OCI-M2 (cell line): ENCODE measurements at regions not wholly inside any gene's neighbourhood (a gene's known extent, or its start where the extent isn't known, plus 50 kb on each side); places are given as distances from the start of the nearest gene placed in this dataset.

Experiments
- DNase-seq: peaks from one replicate; lab custom pipeline; 2025; ENCODE audit not compliant: unreplicated experiment; lab: John Stamatoyannopoulos, UW

DNA sequence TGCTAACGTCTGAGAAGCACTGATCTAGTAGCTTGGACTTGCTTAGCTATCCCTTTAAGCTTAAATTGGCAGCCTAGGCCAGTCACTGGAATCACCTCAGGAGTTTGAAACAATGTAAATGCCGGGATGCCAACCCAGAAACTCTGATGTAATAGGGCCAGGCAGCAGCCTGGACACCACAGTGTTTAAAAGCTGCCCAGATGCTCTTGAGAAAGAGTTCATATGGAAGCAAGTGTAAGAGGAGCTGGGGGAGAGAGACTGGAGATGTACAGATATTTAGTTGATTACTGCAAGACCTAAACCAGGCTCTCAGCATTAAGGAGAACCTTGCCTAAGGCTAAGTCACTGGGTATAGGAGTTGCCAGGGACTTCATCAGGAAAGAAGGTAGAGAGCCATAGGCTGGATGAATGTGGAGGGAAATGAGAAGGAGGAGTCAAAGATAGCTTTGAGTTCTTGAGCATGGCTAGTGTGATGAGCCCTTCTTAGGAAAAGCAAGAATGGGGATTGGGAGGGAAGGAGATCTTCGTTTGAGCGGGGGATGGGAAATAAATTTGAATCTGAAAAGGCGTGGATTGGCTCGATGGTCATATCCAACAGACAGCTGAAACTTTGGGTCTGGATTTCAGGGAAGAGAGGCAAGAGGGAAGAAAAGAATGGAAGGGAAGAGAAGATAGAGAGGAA is 392.9 kb upstream of the WWC1 start:
- no peak for DNase-seq

DNA sequence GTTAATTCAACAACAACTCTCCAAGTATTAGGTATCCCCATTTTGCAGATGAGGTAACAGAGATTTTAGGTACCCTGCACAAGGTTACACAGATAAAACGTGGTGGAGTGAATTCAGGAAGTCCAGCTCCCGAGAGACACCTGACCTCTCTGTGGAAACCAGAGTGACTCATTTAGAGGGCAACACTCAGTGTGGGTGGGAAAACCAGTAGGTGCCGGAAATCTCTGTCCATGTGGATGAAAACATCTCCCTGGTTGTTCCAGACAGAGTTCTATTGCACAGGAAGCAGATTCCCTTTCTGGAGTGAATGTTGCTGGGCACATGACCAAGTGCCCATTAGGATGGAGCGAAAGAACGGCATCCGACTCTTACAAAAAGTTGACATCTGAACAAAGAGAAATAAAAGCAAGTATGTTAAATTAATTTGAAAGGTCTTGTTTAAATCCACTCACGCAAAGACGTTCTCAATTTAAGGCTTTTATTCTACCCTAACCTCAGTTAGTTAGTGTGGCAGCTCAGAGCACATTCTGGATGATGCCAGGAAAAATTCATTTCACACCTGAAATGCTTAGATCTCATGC is 391.9 kb upstream of the WWC1 start:
- no peak for DNase-seq

DNA sequence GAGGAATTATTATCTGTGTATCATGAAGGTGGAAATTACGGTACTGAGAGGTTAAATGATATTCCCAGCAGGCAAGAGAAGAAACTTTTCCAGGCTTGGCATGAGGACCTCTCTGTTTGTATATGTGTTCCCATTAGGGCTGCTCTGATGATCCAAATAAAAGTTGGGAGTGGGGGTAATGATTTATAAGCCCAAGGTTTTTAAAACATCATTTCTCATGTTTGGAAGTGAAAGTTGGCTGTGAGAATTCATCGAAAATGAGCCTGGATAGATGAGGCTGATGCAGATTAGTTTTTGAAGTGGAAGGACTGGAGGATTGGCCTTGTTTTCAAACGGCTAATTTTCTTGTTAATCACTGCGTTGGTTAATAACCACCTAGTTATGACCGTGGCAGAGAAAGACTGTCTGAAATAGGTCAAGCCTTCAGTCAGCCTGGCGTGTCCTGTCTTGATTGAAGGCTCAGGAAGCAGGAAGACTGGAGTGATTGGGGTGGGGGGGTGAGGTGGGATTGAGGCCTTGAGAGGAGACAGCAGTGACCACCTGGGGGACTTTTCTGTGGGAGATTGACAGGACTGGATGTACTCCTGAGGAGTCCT is 391.0 kb upstream of the WWC1 start:
- DNase-seq = no peak

- no peak for DNase-seq
These were observed 389.1 kb upstream of the WWC1 start for GRCh38 chr5:167902298-167902697.

DNA sequence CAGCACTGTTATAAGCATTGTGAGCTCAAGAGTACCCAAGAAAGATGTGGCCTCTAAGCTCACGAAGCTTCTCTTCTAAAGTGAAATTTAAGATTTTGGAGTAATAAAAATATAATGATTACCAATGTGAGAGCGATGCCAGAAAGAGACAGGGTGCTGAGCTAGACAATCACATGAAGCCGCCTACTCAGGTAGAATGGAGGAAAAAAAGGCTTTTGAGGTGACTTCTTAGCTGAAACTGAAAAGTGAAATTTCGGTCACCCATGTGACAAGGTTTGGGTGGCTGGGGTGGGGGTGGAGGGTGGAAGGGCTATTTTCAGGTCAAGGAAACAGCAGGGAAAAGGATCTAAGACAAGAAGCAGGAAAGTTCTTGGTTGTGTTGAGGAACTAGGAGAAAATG is 388.2 kb upstream of the WWC1 start:
- no peak for DNase-seq

DNA sequence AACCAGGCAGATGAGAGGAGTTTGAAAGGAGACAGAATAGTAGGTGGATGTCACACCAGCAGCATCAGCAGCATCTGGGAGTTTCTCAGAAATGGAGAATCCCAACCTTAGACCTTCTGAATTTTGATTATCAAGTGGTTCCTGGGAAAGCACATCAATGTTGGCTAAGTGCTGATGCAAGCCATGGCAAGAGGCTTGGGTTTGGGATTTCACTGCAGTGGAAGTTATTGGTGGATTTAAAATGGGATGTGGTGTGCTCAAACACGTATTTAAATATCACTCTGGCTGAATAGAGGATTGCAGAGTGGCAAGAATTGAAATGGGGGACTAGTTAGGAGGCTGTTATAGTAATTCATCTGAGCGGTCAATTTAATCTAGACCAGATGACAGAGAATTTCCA is 387.8 kb upstream of the WWC1 start:
- no peak for DNase-seq

DNA sequence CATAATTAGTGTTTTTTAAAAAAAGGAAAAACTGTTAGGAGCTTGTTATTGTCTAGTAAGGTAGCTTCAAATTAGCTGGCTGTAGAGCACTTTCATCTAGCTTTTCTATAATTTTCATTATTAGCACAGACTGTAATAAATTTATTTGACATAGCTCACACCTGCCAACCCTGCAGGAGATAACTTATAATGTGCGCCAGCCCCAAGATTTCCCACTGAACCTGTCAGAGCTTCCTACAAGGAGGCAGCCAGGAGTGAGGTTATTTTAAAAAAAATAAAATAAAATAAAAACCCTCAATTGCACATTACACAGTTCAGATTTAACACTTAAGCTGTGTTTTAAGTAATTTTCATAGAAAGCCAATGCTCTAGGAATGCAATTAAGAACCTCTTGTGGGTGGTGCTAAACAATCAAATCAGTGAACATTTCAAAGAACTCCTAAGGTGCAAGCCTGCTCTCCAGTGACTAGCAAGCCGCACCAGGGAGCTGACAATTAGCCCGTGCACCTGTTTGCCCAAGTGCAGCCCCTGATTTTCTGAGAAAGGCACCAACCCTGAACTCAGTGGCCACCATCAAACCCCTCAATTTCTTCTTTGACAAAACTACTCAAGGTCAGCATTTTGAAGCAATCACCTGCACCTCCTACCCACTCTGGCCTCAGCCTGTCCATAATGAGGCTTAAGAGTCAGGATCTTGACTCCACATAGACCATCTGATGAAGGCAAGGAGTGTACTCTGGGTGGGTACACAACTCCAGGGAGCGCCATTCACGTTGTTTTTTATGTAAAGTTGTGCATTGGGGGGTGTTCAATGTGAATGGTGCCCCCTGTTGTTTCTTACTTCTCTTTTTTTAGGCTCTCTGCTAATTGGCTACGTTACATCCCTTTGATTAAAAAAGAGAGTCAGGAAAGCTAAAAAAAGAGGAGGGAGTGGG is 385.3 kb upstream of the WWC1 start:
- no peak for DNase-seq

- DNase-seq = no peak
These were observed 382.8 kb upstream of the WWC1 start for GRCh38 chr5:167908606-167909005.

- DNase-seq = no peak
These were observed 378.3 kb upstream of the WWC1 start for GRCh38 chr5:167912941-167913665.

DNA sequence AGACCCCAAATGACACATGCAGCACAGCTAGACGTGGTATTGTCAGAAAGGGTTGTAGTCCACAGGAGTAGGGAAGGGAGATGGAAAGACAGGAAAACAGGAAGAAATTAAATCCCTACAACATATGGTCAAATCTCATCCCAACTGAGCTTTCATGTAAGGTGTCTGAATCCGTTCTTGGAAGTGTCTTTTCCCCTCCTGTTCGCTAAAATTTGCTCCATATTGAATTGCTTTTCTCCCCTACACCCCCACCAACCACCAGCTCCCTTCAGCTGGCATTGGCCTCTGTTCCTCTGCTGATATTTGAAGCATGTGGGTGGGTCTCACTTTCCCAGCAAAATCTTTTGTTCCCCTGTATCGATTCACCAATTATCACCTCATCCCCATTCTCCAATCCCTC is 376.2 kb upstream of the WWC1 start:
- no peak for DNase-seq

DNA sequence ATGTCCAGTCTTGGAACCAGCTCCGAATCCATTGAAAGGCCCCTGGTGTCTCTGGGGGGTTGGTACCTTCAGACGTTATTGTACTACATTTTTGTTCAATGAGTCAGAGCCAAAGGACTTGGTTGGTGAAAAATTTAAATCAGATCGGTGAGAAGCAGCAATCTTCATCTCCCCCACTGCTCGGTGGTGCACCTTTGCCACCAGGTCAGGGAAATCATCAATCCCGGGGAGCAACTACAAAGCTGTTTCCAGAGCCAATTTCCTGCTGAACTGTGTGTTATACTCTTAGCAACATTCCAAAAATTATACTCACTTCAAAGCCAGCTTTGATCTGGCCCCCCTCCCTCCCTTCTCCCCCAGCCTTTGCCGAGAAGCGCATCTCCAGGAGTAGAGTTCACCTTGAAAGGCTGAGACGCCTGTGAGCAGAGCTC is 375.2 kb upstream of the WWC1 start:
- DNase-seq = no peak

- DNase-seq = no peak
These were observed 374.7 kb upstream of the WWC1 start for GRCh38 chr5:167916706-167917105.

DNA sequence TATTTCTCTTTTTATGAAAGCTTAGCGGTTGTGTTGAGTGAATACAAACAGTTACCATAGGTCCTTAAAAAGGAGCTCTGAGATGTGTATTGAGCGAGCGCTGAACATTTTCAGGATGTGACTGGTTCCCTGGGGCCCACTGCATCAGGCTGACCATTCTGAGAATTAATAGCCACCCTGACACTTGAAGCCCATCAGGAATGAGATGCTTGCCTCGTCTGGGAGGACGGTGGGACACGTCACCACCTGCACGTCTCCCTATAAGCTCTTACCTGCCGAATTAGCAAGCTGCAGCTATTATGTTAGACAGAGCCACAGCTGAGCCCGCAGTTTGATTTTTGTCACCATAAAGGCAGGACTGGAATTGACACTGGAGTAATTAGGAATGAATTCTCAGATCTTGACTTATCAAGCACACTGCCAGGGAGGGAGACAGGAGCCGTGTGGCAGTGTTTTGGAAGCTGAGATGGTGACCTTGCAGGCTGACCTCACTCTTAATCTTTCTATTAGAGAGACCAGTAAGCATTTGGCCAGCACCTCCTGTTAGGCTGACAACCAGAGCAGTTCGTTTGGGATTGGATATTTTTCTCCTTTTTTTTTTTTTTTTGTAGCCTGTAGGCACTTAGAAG is 373.1 kb upstream of the WWC1 start:
- DNase-seq = no peak

DNA sequence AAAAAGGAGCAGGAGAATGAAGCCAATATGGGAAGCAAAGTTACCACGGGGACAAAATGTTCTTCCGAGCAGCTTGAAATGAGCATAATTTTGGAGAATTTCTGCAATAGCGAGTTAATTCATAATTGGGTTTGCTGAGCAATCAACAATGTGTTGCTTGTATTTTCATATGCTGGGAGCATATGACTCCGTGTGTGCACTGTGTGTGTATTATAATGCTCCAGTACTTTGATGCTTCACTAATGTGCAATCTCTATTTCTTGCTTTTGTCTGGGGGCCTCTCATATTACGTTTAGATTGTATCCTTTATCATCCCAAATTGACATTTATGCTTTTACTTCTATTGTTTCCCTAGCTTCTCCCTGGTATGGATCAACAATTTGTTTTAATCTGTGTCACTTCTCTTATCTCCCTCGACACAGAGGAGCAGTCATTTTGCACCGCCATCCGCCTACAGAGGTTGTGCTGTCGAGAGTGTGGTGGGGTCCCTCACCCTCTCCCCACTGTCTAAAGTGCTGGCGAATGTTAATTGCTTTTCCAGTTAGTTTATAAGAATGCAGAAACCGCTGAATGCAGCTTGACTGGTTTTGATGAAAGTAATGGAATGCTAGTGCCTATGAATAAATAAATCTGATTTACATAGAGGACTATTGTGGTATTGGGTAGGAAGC is 372.5 kb upstream of the WWC1 start:
- DNase-seq = no peak

DNA sequence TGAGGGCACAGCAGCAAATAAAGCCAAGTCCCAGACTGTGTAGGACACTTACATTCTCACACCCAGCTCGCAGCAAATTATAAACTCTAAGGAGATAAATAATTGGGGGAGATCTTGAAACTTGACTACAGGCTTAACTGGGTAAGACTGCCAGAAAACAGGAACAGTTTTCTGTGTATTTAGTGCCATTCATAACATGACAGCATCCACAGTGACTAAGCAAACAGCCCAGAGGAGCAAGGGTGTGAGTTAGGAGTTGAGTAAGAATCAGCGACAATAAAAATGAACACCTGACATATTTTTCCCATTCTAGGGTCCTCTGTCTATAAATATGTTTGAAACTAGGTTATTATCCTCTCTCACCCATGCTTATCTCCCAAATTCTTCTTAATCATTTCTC is 370.9 kb upstream of the WWC1 start:
- DNase-seq = no peak

DNA sequence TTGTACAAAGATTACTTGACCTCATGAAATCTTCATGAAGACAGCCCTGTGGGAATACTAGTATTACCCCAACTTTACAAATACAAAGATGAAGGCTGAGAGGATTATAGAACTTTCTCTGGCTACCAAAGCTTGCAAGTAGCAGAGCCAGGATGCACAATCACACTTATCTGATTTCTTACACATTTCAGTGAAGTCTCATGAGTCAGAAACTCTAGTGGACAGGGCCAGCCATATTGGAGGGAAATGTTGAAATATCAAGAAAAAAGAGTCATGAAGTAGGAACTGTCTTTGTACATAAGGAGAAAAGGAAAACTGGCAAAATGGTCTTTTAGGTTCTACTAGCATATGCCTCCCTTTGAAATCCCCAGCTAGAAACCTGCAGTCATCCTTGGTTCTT is 369.6 kb upstream of the WWC1 start:
- no peak for DNase-seq

DNA sequence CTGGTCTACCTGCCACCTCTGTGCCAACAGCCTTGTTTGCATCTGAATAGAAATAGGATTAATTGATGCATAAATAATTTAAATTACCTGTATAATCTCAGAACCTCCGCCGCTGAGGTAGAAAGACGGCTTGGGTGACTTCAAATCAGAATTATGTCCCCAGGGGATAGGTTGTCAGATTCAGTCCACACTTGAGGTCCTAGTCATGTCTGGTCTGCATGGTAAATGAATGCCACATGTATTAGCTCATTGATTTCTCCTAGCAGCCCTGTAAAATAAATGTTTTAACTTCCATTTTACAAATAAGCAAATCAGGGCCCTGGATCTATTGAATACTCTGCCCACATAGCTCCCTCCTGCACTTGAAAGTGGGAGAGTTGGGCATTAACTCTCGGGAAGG is 368.0 kb upstream of the WWC1 start:
- DNase-seq = no peak

DNA sequence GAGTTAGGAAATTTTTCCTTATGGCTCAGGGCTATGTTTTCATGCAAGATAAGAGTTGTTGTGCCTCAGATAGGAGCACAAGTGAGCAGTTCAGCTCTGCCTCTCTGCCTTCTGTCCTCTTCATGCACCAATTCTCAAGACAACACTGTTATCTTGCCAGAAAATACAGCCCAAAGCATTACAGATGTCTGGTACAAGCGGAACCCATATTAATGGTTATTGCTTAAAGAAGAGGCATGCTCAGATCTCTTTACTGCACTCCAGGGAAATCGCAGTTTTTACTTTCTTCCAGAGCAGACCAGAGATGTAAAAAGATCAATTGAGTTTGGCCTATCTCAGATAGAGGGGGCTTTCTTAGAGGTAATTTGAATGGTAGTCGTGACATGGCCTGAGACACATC is 361.6 kb upstream of the WWC1 start:
- DNase-seq = no peak

- DNase-seq = no peak
These were observed 356.9 kb upstream of the WWC1 start for GRCh38 chr5:167934551-167934971.

DNA sequence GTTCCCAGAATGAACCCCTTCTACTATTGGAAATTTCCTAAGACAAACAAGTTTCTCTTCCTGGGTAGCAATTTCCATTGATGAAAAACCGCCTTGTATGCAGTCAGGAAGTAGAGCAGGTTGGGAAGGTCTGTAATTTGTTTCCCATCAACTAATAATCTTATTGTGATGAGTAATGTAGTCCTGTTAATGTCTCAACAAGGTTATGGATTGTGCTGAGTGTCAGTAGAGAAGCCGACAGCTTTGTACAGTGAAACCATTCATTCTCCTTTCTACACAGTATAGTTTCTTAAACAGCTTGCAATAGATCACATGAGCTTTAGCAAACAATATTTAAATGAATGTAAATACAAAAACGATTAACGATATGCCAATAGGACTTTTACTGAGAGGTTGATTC is 355.4 kb upstream of the WWC1 start:
- no peak for DNase-seq
